ENCODE measurements at regions not wholly inside any gene's neighbourhood (a gene's known extent, or its start where the extent isn't known, plus 50 kb on each side); places are given as distances from the start of the nearest gene placed in this dataset.

DNA sequence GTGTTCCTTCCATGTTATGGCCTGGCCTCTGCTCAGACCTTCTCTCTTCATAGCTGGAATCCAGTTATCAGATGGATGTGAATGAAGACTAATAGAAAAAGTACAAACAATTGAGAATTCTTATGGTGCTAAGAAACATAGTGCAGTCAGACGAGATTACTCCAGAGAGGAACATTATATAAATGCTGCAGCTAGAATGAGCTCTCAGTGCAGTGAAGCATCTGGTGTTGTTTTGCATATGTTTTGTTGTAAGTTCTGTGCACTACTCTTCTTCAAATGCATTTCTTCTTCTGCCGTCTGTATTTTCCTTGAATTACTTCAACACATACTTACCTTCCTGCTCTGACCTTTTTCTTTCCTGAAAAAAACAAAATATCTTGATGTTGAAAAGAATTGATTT lies 602.4 kb upstream of the CDH18 start:
- DNase-seq (ENCODE audit: low spot score) (no peak), FAIRE-seq (no peak)

DNA sequence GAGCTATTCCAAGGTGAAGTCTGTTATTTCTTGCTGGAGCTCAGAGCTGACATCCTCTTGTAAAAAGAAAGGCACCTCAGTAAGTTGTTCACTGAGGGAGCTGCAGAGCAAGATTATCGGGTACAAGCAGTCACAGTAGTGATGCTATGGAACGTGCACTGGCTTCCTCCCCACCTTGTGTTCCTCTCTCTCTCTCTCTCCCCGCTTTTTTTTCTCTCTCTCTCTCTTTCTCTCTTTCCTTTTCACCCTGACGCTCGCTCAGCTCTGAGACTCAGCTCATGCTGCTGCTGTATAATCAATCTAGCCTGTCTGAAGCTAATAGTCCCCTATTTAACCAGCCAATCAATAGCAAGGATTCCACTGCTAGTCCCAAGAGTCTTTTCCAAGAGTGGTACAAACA lies 587.6 kb upstream of the CDH18 start:
- no peak for FAIRE-seq
- no peak for DNase-seq (ENCODE audit: low spot score)

GRCh38 chr5:20574576-20574975 lies 586.6 kb upstream of the CDH18 start:
- FAIRE-seq (no peak), DNase-seq (ENCODE audit: low spot score) (no peak)

GRCh38 chr5:20572614-20573013 lies 584.6 kb upstream of the CDH18 start:
- FAIRE-seq (peak; percentile 64), DNase-seq (ENCODE audit: low spot score) (peak; percentile 56)

DNA sequence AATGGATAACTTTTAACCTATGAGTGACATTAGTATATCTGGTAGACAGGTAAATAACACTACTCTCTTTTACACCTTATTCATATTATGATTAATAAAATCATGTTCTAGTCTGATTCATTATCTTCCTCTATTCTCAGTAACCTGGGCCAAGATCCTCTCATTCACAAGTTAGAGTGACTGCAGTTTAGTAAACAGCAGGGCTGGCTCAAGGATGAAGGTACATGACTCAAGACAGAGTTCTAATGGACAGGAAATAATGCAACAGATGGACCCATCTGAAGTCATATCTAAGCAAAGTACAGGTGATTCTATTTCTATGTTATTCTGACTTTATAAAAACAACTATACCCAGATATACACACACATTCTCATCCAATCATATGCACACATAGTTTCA lies 582.5 kb upstream of the CDH18 start:
- DNase-seq (ENCODE audit: low spot score) (no peak), FAIRE-seq (no peak)

- peak; percentile 27 for FAIRE-seq
- DNase-seq (ENCODE audit: low spot score): no peak
These were observed 574.5 kb upstream of the CDH18 start for GRCh38 chr5:20562544-20562943.

DNA sequence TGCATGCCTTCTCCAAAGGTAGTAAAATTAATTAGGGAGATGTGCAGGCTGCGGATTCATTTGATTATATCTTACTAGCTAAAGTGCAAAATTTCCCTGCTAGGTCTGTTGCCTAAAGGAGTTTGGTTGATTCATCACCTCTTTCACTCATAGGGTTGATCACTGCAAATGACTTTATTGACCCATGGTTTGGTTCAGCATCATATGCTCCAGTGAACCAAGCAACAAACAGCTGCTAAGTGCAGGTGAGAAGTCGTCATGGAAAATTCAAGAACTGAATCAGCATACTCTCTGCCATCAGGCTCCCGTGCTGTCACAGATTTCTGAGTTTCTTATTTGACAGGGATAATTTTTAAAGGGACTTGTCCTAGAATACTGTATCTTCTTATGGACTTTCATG lies 571.8 kb upstream of the CDH18 start:
- no peak for FAIRE-seq
- DNase-seq (ENCODE audit: low spot score): no peak

GRCh38 chr5:20556115-20556763 lies 568.2 kb upstream of the CDH18 start:
- FAIRE-seq (no peak), DNase-seq (ENCODE audit: low spot score) (no peak)

GRCh38 chr5:20555034-20555433 lies 567.0 kb upstream of the CDH18 start:
- DNase-seq (ENCODE audit: low spot score) (no peak), FAIRE-seq (no peak)

DNA sequence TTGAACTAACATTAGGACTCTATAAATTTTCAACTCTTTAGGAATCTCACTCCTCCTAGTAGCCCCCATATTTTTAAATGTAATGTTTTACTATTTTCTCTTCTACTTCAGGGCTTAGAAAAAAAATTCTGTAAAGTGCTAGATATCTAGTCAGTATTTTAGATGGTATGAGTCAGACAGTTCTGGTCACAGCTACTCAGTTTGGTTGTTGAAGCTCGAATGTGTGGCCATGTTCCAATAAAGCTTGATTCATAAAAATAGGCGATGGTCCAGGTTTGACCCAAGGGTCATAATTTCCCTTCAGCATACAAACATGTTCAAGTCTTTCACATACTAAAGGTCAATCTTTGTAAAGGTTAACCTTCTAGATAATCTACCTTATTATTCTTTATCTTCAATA lies 566.0 kb upstream of the CDH18 start:
- DNase-seq (ENCODE audit: low spot score): no peak
- FAIRE-seq: no peak

DNA sequence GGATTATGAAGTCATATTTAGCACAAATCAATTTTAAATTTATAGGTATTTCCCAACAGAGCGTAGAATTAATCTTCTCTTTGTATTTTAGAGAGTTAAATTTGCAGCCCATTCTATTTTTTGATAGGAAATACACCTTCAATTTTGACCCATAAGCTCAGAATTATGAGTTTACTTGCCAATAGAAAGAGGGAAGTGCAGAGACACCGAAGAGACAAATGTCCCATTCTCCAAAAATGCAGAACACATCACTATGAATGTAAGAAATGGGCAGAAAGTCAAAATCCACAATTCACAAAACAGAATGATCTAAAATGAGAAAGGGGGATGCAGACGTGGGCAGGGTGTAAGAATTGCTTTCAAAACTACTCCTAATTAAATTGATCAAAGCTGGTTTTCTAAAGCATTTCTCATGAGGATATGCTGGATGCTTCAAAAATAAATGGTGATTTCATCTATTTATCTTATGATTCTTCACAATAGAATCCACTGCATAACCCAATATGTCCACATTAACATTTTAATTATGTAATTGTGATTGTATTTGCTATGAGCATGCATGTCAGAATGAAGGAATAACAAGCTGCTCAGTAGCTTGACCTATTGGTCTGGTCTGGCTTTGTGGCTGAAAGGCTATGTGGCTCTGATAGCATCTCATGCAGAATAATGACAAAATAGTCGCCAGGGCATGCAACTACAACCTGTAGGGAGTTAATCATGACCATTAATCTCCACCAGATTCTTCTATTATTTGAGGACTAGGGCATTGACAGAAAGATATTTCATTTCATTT lies 550.1 kb upstream of the CDH18 start:
- no peak for DNase-seq (ENCODE audit: low spot score)
- no peak for FAIRE-seq

- FAIRE-seq: no peak
- no peak for DNase-seq (ENCODE audit: low spot score)
These were observed 548.8 kb upstream of the CDH18 start for GRCh38 chr5:20536813-20537212.

GRCh38 chr5:20536341-20536740 lies 548.3 kb upstream of the CDH18 start:
- no peak for DNase-seq (ENCODE audit: low spot score)
- no peak for FAIRE-seq

DNA sequence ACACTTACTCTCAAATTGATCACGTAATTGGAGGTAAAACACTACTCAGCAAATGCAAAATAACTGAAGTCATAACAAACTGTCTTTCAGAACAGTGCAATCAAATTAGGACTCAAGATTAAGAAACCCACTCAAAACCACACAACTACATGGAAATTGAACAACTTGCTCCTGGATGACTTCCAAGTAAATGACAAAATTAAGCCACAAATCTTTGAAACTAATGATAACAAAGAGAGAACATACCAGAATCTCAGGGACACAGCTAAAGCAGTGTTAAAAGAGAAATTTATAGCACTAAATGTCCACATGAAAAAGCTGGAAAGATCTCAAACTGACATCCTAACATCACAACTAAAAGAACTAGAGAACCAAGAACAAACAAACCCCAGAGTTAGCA lies 540.5 kb upstream of the CDH18 start:
- FAIRE-seq: no peak
- DNase-seq (ENCODE audit: low spot score): no peak

GRCh38 chr5:20524991-20525529 lies 537.1 kb upstream of the CDH18 start:
- FAIRE-seq (no peak), DNase-seq (ENCODE audit: low spot score) (no peak)

- DNase-seq (ENCODE audit: low spot score) (no peak), FAIRE-seq (no peak)
These were observed 535.0 kb upstream of the CDH18 start for GRCh38 chr5:20522905-20523482.

DNA sequence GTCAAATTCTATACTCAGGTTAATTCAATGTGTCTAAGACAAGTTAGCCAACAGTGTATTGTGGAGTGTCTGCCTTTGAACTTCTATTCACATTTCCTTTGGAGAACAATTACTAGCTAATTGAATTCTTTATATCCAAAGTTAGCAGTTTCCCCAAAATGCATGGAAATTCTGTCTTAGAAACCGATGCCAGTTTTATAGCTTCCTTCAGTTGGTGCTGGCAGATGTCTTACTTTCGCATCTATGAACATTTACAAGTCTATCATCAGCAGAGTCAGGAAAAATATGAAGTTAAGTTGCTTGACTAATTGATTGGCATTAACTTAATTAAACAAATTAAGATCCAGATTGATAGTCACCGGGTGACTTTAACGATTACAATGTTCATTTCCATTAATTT lies 527.6 kb upstream of the CDH18 start:
- no peak for FAIRE-seq
- DNase-seq (ENCODE audit: low spot score): no peak

DNA sequence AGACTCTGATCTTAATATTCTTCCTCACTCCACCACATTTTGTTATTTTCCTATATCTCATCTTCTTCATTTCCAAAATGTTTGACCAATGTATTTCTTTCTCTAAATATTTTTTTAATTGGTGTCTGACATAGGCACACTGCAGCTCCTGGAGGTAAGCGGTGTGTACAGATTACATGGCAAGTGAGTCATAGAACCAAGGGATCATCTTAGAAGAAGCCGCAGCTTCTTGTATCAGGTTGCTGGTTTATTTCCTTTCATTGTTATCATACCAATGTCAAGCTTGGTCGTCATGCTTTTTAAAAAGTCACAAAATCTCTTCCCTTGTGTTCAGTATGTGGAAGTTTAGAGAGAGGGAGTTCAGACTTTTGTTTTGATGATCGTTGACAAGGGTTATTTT lies 526.1 kb upstream of the CDH18 start:
- FAIRE-seq: no peak
- no peak for DNase-seq (ENCODE audit: low spot score)

GRCh38 chr5:20500546-20500945 lies 512.5 kb upstream of the CDH18 start:
- no peak for DNase-seq (ENCODE audit: low spot score)
- FAIRE-seq: no peak

GRCh38 chr5:20498926-20499325 lies 510.9 kb upstream of the CDH18 start:
- FAIRE-seq (no peak), DNase-seq (ENCODE audit: low spot score) (no peak)

DNA sequence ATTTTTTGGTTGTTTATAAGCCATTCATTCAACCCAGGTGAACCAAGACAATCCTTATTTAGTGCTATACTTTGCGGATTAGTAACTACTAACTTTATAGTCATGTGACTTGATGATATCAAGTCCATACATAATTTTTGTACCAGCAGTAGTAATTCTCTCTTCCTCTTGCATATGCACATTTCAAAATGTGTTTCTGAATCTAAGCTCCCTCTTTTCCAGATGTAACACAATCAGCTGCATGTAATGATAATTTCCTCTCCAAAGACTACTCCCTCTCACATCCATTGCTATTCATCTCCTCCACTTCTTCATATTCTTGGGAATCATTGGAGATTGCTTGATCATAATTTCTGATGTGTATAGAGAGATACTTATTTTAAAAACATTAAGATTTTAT lies 510.1 kb upstream of the CDH18 start:
- DNase-seq (ENCODE audit: low spot score) (no peak), FAIRE-seq (no peak)

- DNase-seq (ENCODE audit: low spot score) (no peak), FAIRE-seq (no peak)
These were observed 509.4 kb upstream of the CDH18 start for GRCh38 chr5:20497356-20497755.

DNA sequence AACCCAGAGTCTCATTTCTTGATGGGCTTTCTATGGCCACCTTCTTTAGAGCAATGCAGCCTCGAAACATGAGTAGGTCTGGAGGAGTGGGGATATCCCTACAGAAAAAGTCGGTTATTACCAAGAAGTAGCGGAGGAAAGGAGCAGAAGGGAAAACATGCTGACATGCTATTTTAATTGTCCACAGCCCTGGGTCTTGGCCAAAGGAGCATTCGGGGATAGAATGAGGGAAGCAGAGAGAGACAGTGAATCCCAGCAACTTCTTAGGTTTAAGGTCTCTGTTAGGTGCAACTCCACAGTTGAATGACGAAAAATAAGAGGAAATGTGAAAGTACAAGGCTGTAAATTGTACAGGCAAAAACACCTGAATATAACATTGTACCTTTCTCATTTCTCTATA lies 506.7 kb upstream of the CDH18 start:
- FAIRE-seq: no peak

More for the DNA sequence above, 506.7 kb upstream of the CDH18 start:
- no peak for DNase-seq (ENCODE audit: low spot score)
